H1 (cell line): ENCODE measurements at regions not wholly inside any gene's neighbourhood (a gene's known extent, or its start where the extent isn't known, plus 50 kb on each side); places are given as distances from the start of the nearest gene placed in this dataset.

Experiments used
- CTCF ChIA-PET: fragments of 300-600 bp; sonication (Branson Sonifier 250); formaldehyde crosslinking; loops from one replicate; lab custom pipeline; 2021; ENCODE audit not compliant: partially characterized antibody; lab: Charles Lee
- POLR2A ChIA-PET: fragments of 300-600 bp; sonication (Branson Sonifier 250); formaldehyde crosslinking; loops from one replicate; lab custom pipeline; 2021; ENCODE audit warnings: inconsistent platforms; ENCODE audit not compliant: partially characterized antibody; lab: Charles Lee
- DNase-seq, 2 experiments: peaks; one replicate each; pipeline versions ENCODE4 v3.0.0 to v3.0.0-alpha.2; 2010 to 2022; ENCODE audit warnings: low spot score in 2 of 2, low read depth in 1 of 2, mixed read lengths in 1 of 2
- FAIRE-seq: peaks from 2 replicates; lab custom pipeline; 2011; peaks lifted over from hg19 to GRCh38; lab: Jason Lieb, UNC
- H2AFZ ChIP-seq: 2 replicates; pipeline ENCODE4 v1.8.1; 2012; ENCODE audit warnings: low read length, inconsistent platforms
- H2AK5ac ChIP-seq: 2 replicates; pipeline ENCODE4 v1.6.1; 2013; ENCODE audit warnings: low read depth, low read length
- H2BK120ac ChIP-seq: replicated peaks from 2 replicates; pipeline ENCODE3; 2013; ENCODE audit warnings: low read depth, low read length, inconsistent platforms
- H2BK12ac ChIP-seq: 2 replicates; pipeline ENCODE4 v1.6.1; 2013; ENCODE audit warnings: low read depth, low read length
- H2BK15ac ChIP-seq: 2 replicates; pipeline ENCODE4 v1.6.1; 2013; ENCODE audit warnings: low read length
- H2BK20ac ChIP-seq: 2 replicates; pipeline ENCODE4 v1.6.1; 2013; ENCODE audit warnings: low read length
- H2BK5ac ChIP-seq: 2 replicates; pipeline ENCODE4 v1.6.1; 2013; ENCODE audit warnings: low read depth, low read length
- H3K14ac ChIP-seq: 2 replicates; pipeline ENCODE4 v1.6.1; 2013; ENCODE audit warnings: inconsistent platforms; ENCODE audit not compliant: insufficient read length
- H3K18ac ChIP-seq: 2 replicates; pipeline ENCODE4 v1.6.1; 2013; ENCODE audit warnings: low read length; ENCODE audit errors: extremely low read depth
- H3K23ac ChIP-seq: 2 replicates; pipeline ENCODE4 v1.6.1; 2013; ENCODE audit warnings: inconsistent platforms; ENCODE audit not compliant: insufficient read length
- H3K23me2 ChIP-seq: 2 replicates; pipeline ENCODE4 v1.6.1; 2013; ENCODE audit warnings: low read depth, low read length
- H3K27ac ChIP-seq: 2 replicates; pipeline ENCODE4 v1.6.1; 2011; ENCODE audit warnings: low read depth, low read length, inconsistent platforms
- H3K27me3 ChIP-seq, 4 experiments: replicated peaks in 1 of 4; 1 replicate in 1 of 4; 2 replicates in 3 of 4; pipeline versions ENCODE4 v1.6.1 to v1.8.1; 2011 to 2013; ENCODE audit warnings: low read length in 3 of 4, mild to moderate bottlenecking in 3 of 4, inconsistent platforms in 2 of 4, mixed read lengths in 2 of 4, moderate library complexity in 1 of 4; ENCODE audit not compliant: control insufficient read depth in 3 of 4, insufficient read depth in 3 of 4; ENCODE audit errors: extremely low read depth in 1 of 4
- H3K36me3 ChIP-seq, 4 experiments: 2 replicates each; pipeline versions ENCODE4 v1.6.1 to v1.8.1; 2011 to 2013; ENCODE audit warnings: mild to moderate bottlenecking in 4 of 4, low read length in 3 of 4, moderate library complexity in 2 of 4, control low read depth in 1 of 4, inconsistent platforms in 1 of 4; ENCODE audit not compliant: insufficient read depth in 4 of 4, control insufficient read depth in 2 of 4
- H3K4ac ChIP-seq: replicated peaks from 2 replicates; pipeline ENCODE3; 2013; ENCODE audit warnings: low read length, low read depth, mixed read lengths, inconsistent platforms; ENCODE audit not compliant: insufficient read length
- H3K4me1 ChIP-seq, 4 experiments: replicated peaks in 1 of 4; 1 replicate in 1 of 4; 2 replicates in 3 of 4; pipeline versions ENCODE4 v1.6.1 to v1.8.1; 2011 to 2013; ENCODE audit warnings: low read length in 3 of 4, inconsistent platforms in 2 of 4, mixed read lengths in 1 of 4; ENCODE audit not compliant: insufficient read depth in 4 of 4, control insufficient read depth in 3 of 4
- H3K4me2 ChIP-seq, 2 experiments: 2 replicates each; pipeline versions ENCODE4 v1.6.1 to v1.8.1; 2011 to 2013; ENCODE audit warnings: low read depth in 2 of 2, low read length in 2 of 2, control low read depth in 1 of 2, inconsistent platforms in 1 of 2, mild to moderate bottlenecking in 1 of 2; ENCODE audit not compliant: insufficient read depth in 1 of 2
- H3K4me3 ChIP-seq, 4 experiments: fragments of 200-600, 300-600 bp in 1 of 4; sonication (generic), shearing (Covaris generic), sonication (Bioruptor Twin) in 1 of 4; 2 replicates each; pipeline versions ENCODE4 v1.5.1 to v1.8.1; 2011 to 2016; ENCODE audit warnings: low read length in 4 of 4, low read depth in 3 of 4, control low read depth in 2 of 4, inconsistent platforms in 2 of 4, mild to moderate bottlenecking in 2 of 4, mixed read lengths in 1 of 4, moderate library complexity in 1 of 4; ENCODE audit not compliant: insufficient read depth in 2 of 4; ENCODE audit errors: extremely low read depth in 1 of 4
- H3K56ac ChIP-seq: replicated peaks from 2 replicates; pipeline ENCODE3; 2013; ENCODE audit warnings: low read depth, mild to moderate bottlenecking, mixed read lengths, low read length, inconsistent platforms; ENCODE audit not compliant: insufficient read length
- H3K79me1 ChIP-seq: 2 replicates; pipeline ENCODE4 v1.6.1; 2013; ENCODE audit warnings: low read depth, low read length, control low read depth
- H3K79me2 ChIP-seq, 2 experiments: 2 replicates each; pipeline versions ENCODE4 v1.6.1 to v1.8.1; 2012 to 2013; ENCODE audit warnings: low read length in 2 of 2, mild to moderate bottlenecking in 2 of 2, inconsistent platforms in 1 of 2; ENCODE audit not compliant: insufficient read depth in 2 of 2, control insufficient read depth in 1 of 2
- H3K9ac ChIP-seq, 4 experiments: replicated peaks in 1 of 4; 1 replicate in 1 of 4; 2 replicates in 3 of 4; pipeline versions ENCODE4 v1.6.1 to v1.8.1; 2011 to 2013; ENCODE audit warnings: low read depth in 3 of 4, low read length in 3 of 4, control low read depth in 2 of 4, mild to moderate bottlenecking in 2 of 4, moderate library complexity in 2 of 4, inconsistent platforms in 1 of 4; ENCODE audit errors: extremely low read depth in 1 of 4
- H3K9me3 ChIP-seq, 2 experiments: 2 replicates each; pipeline versions ENCODE4 v1.6.1 to v1.8.1; 2012 to 2013; ENCODE audit warnings: mild to moderate bottlenecking in 2 of 2, moderate library complexity in 2 of 2, control low read depth in 1 of 2, inconsistent platforms in 1 of 2, low read depth in 1 of 2, low read length in 1 of 2, mixed read lengths in 1 of 2; ENCODE audit not compliant: insufficient read depth in 2 of 2
- H4K20me1 ChIP-seq, 2 experiments: replicated peaks in 1 of 2; 2 replicates each; pipeline versions ENCODE3 to v1.8.1; 2011 to 2013; ENCODE audit warnings: inconsistent platforms in 2 of 2, low read length in 2 of 2, mild to moderate bottlenecking in 1 of 2; ENCODE audit not compliant: insufficient read depth in 2 of 2, control insufficient read depth in 1 of 2
- H4K5ac ChIP-seq: 2 replicates; pipeline ENCODE4 v1.6.1; 2013; ENCODE audit warnings: low read length, low read depth, mixed read lengths, inconsistent platforms; ENCODE audit not compliant: insufficient read length
- H4K8ac ChIP-seq: 2 replicates; pipeline ENCODE4 v1.8.0; 2013; ENCODE audit warnings: mild to moderate bottlenecking, moderate library complexity, low read length, inconsistent platforms; ENCODE audit not compliant: insufficient read depth; ENCODE audit errors: extremely low read depth
- H4K91ac ChIP-seq: replicated peaks from 2 replicates; pipeline ENCODE3; 2013; ENCODE audit warnings: low read length, mixed read lengths, inconsistent platforms; ENCODE audit not compliant: insufficient read length
- BCL11A ChIP-seq, 2 experiments: IDR thresholded peaks; one replicate each; pipeline ENCODE4 v1.6.1; 2011; ENCODE audit warnings: low read depth in 2 of 2, low read length in 2 of 2, mild to moderate bottlenecking in 2 of 2
- CHD1 ChIP-seq: IDR thresholded peaks from 2 replicates; pipeline ENCODE4 v1.6.1; 2012; ENCODE audit warnings: low read depth, low read length, improper control_type of control experiment
- CREB1 ChIP-seq: IDR thresholded peaks from 2 replicates; pipeline ENCODE4 v1.6.1; 2012; ENCODE audit warnings: inconsistent platforms
- CTBP2 ChIP-seq: IDR thresholded peaks from 2 replicates; pipeline ENCODE4 v1.7.0; 2011; ENCODE audit warnings: borderline replicate concordance, mild to moderate bottlenecking, moderate library complexity, mixed read lengths, low read length; ENCODE audit not compliant: insufficient read depth, insufficient read length
- EP300 ChIP-seq, 2 experiments: IDR thresholded peaks; 1 replicate in 1 of 2; 2 replicates in 1 of 2; pipeline ENCODE4 v1.6.1; 2011 to 2012; ENCODE audit warnings: low read depth in 2 of 2, low read length in 2 of 2, mild to moderate bottlenecking in 2 of 2, borderline replicate concordance in 1 of 2, inconsistent platforms in 1 of 2, moderate library complexity in 1 of 2
- GABPA ChIP-seq: IDR thresholded peaks from 2 replicates; pipeline ENCODE4 v1.6.1; 2011; ENCODE audit warnings: mild to moderate bottlenecking, low read length, moderate library complexity, borderline replicate concordance; ENCODE audit not compliant: insufficient read depth
- HDAC2 ChIP-seq, 2 experiments: fragments of 300-600 bp in 1 of 2; sonication (generic) in 1 of 2; IDR thresholded peaks; 2 replicates each; pipeline ENCODE4 v1.6.1; 2011 to 2012; ENCODE audit warnings: low read depth in 2 of 2, low read length in 2 of 2, mild to moderate bottlenecking in 2 of 2, moderate library complexity in 2 of 2, borderline replicate concordance in 1 of 2, inconsistent platforms in 1 of 2
- KDM5A ChIP-seq: fragments of 200-600 bp; IDR thresholded peaks from 2 replicates; pipeline ENCODE4 v1.7.1; 2012; ENCODE audit warnings: mild to moderate bottlenecking, low read length, inconsistent platforms, mixed read lengths
- POLR2A ChIP-seq, 2 experiments: IDR thresholded peaks; 1 replicate in 1 of 2; 2 replicates in 1 of 2; pipeline ENCODE4 v1.6.1; 2011; ENCODE audit warnings: low read depth in 2 of 2, low read length in 2 of 2, mild to moderate bottlenecking in 2 of 2; ENCODE audit errors: control extremely low read depth in 1 of 2
- POLR2AphosphoS5 ChIP-seq: IDR thresholded peaks from 2 replicates; pipeline ENCODE4 v1.6.1; 2011; ENCODE audit warnings: low read depth, low read length
- POU5F1 ChIP-seq: IDR thresholded peaks from 2 replicates; pipeline ENCODE4 v1.6.1; 2011; ENCODE audit warnings: low read depth, mild to moderate bottlenecking, low read length, moderate library complexity
- SAP30 ChIP-seq: fragments of 300-600 bp; sonication (generic); IDR thresholded peaks from 2 replicates; pipeline ENCODE4 v1.7.1; 2012; ENCODE audit warnings: low read length, moderate library complexity, mild to moderate bottlenecking, inconsistent platforms; ENCODE audit not compliant: insufficient read depth, insufficient replicate concordance
- SP1 ChIP-seq: IDR thresholded peaks from 2 replicates; pipeline ENCODE4 v1.6.1; 2011; ENCODE audit warnings: low read depth, low read length
- SP2 ChIP-seq: IDR thresholded peaks from 2 replicates; pipeline ENCODE4 v1.6.1; 2012; ENCODE audit warnings: mild to moderate bottlenecking, low read length, inconsistent platforms
- WGBS, 2 experiments: shearing (Covaris generic) in 1 of 2; methylation state at CpG; one replicate each; pipeline versions ENCODE4 v1.1.6 to v1.1.7; 2013 to 2015; ENCODE audit warnings: low lambda C conversion rate in 2 of 2, mixed read lengths in 2 of 2, inconsistent platforms in 1 of 2, low coverage in 1 of 2, missing lambda C conversion rate in 1 of 2; ENCODE audit not compliant: insufficient replicate concordance in 2 of 2, insufficient coverage in 1 of 2, insufficient read length in 1 of 2; ENCODE audit errors: extremely low coverage in 1 of 2, missing lambda C conversion rate in 1 of 2; 5-methylcytosine and 5-hydroxymethylcytosine counted together

GRCh38 chr14:81653626-81654025 lies 120.0 kb upstream of the SEL1L start:
- H3K4me1 ChIP-seq = peaks cover 0 to 9% (median 0%) of the 10 kb centered on the region in 4 experiments; a peak in 1 of 7 replicates
- no peak overlapping the region for H2BK12ac ChIP-seq
- CTCF ChIA-PET = interaction anchor here (0.5 to 1.5 kb wide), 4 partner anchors 9 to 558 kb away, joined by 3 to 6 read pairs (median 4); no protein-coding TSS in a partner anchor
- TF ChIP-seq SAP30 (no peak), EP300 (IDR thresholded peaks at IDR 0.05; ENCODE audit: borderline replicate concordance in 1 of 2, low read depth in 2 of 2, low read length in 2 of 2) (no peak), CREB1 (no peak), KDM5A (no peak), SP1 (no peak), SP2 (no peak), CTBP2 (no peak), POU5F1 (no peak), POLR2AphosphoS5 (no peak), HDAC2 (IDR thresholded peaks at IDR 0.05; ENCODE audit: borderline replicate concordance in 1 of 2, low read depth in 2 of 2, low read length in 2 of 2) (no peak), BCL11A (IDR thresholded peaks at IDR 0.05; ENCODE audit: low read depth in 2 of 2, low read length in 2 of 2) (no peak), GABPA (no peak), CHD1 (no peak), POLR2A (IDR thresholded peaks at IDR 0.05; ENCODE audit: control extremely low read depth in 1 of 2, low read depth in 2 of 2, low read length in 2 of 2) (no peak)

More at GRCh38 chr14:81653626-81654025, 120.0 kb upstream of the SEL1L start:
- Histone ChIP-seq H3K14ac (no peak overlapping the region), H2BK20ac (no peak overlapping the region), H3K18ac (no peak overlapping the region), H3K23me2 (no peaks in the 10 kb centered on the region), H3K79me2 (no peaks in the 10 kb centered on the region), H2BK5ac (no peak overlapping the region), H3K23ac (no peak overlapping the region), H3K4me2 (no peak overlapping the region), H2BK120ac (no peak overlapping the region), H3K56ac (no peak overlapping the region), H2AK5ac (no peak overlapping the region), H3K27me3 (no peaks in the 10 kb centered on the region; a peak in 1 of 7 replicates), H2BK15ac (no peak overlapping the region), H4K5ac (no peak overlapping the region), H3K4me3 (no peak overlapping the region), H3K9ac (no peak overlapping the region), H3K4ac (no peak overlapping the region), H3K9me3 (no peaks in the 10 kb centered on the region), H3K79me1 (no peaks in the 10 kb centered on the region), H2AFZ (no peak overlapping the region), H4K91ac (no peak overlapping the region), H3K36me3 (no peaks in the 10 kb centered on the region), H4K8ac (no peak overlapping the region), H3K27ac (no peak overlapping the region), H4K20me1 (no peaks in the 10 kb centered on the region)
- FAIRE-seq = no peak
- DNase-seq = no peak
- WGBS, 2 experiments = 83% methylated on average over 2 of the region's 2 CpGs; no CpG with 5 or more reads in 1 of the 2 experiments
- POLR2A ChIA-PET = no interaction called here
